ENCODE measurements at regions not wholly inside any gene's neighbourhood (a gene's known extent, or its start where the extent isn't known, plus 50 kb on each side); places are given as distances from the start of the nearest gene placed in this dataset.

DNA sequence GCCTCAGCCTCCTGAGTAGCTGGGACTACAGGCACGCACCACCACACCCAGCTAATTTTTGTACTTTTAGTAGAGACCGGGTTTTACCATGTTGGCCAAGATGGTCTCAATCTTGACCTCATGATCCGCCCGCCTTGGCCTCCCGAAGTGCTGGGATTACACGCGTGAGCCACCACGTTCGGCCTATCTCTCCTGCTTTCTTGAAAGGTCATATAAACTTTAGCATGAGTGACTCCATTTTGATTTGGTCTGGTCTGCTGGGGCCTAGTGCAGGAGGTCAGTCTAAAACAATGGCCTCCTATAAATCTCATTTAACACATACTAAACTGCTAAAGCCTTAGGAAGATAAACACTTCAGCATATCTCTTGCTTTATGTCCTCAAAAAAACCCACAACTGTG, 50.6 kb upstream of the GLDC start:
- no peak for TF ChIP-seq POLR2A (IDR thresholded peaks at IDR 0.05)
- TF ChIP-seq, protein P1, sequence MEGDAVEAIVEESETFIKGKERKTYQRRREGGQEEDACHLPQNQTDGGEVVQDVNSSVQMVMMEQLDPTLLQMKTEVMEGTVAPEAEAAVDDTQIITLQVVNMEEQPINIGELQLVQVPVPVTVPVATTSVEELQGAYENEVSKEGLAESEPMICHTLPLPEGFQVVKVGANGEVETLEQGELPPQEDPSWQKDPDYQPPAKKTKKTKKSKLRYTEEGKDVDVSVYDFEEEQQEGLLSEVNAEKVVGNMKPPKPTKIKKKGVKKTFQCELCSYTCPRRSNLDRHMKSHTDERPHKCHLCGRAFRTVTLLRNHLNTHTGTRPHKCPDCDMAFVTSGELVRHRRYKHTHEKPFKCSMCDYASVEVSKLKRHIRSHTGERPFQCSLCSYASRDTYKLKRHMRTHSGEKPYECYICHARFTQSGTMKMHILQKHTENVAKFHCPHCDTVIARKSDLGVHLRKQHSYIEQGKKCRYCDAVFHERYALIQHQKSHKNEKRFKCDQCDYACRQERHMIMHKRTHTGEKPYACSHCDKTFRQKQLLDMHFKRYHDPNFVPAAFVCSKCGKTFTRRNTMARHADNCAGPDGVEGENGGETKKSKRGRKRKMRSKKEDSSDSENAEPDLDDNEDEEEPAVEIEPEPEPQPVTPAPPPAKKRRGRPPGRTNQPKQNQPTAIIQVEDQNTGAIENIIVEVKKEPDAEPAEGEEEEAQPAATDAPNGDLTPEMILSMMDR (IDR thresholded peaks at IDR 0.05) = no peak
